GM11168 (cell line): ENCODE measurements at regions not wholly inside any gene's neighbourhood (a gene's known extent, or its start where the extent isn't known, plus 50 kb on each side); places are given as distances from the start of the nearest gene placed in this dataset.
"Not testable (repeated sequence)": the region's sequence is repeated elsewhere in the genome, so short reads cannot be mapped to it uniquely, and the experiment has no call there.

Source experiments
- in situ Hi-C: fragments of 300-500 bp; cut with MboI; formaldehyde crosslinking; loops from one replicate; pipeline ENCODE4 v1.12.0; 2022; ENCODE audit warnings: low sequenced_read_pairs; ENCODE audit not compliant: unreplicated experiment

DNA sequence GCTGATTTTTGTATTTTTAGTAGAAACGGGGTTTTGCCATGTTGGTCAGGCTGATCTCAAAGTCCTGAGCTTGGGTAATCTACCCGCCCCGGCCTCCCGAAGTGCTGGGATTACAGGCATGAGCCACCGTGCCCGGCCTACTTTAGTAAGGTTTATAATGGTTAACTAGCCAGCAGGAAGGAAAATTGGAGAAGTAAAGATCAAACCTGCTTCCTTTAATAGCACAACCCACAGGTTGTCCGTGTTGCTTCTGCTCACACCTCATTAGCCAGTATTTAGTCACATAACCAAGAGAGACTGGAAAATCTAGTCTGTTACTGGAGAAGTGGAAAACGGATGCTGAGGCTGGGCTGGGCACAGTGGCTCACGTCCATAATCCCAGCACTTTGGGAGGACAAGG lies 51.9 kb upstream of the TBL1XR1 start:
- in situ Hi-C loops, result no loop called here

DNA sequence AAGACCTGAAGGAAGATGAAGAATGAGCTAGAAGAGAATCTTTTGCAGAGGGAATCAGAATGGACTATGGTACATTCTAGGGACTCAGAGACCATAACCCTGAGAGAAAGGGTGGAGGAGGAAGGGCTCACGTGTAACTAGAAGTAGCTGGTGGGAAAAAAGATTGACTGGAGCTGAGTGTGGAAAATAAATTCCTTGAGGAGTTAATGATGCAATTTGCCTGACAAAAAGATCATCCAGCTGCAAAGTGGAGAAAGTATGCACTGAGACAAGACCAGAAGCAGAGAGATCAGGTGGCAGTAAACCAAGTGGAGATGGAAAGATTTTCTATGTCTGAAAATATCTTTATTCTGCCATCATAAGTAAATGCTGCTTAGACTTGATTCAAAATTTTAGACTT lies 52.9 kb upstream of the TBL1XR1 start:
- in situ Hi-C loops, result no loop called here

DNA sequence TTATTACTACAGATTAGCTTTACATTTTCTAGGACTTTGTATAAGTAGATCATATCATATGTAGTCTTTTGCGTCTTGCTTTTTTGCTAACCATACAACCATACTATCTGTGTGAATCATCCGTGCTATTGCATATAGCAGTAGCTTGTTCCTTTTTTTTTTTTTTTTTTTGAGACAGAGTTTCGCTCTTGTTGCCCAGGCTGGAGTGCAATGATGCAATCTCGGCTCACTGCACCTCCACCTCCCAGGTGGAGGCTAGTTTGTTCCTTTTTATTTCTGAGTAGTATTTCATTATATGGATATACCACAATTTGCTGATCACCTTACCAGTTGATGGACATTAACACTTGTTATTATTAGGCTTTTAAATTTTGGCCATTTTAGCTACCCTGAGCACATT lies 54.5 kb upstream of the TBL1XR1 start:
- in situ Hi-C loops, result no loop called here

DNA sequence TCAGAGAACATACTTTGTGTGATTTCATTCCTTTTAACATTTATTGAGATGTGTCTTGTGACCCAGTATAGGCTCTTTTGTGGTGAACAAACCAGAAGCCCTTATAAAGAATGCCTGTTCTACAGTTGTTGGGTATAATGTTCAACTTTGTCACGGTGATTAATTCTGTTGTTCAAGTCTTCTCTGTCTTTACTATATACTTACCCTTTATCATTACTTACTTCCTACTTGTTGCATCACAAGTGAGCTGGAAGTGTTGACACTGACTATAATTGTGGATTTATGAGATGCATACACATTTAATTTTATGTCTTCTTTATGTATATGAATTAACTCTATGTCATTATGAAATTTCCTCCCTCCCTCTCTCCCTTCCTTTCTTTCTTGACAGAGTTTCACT lies 59.7 kb upstream of the TBL1XR1 start:
- in situ Hi-C loops, result no loop called here

DNA sequence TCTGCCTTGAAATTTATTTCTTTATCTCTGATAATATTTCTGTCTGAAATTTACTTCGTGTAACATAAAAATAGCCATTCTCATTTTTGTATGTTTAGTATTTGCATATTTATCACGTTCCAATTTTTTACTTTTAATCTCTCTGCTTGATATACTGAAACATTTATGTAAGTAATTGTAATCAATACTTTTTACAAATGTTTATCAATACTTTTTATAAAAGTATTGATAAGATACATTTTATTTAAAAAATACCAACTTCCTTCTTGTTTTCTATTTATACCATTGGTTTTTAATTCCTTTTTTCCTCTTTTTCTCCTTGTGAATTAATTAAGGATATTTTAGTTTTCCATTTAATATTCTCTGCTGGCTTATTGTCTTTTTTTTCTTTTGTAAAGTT lies 60.3 kb upstream of the TBL1XR1 start:
- in situ Hi-C loops, result no loop called here

DNA sequence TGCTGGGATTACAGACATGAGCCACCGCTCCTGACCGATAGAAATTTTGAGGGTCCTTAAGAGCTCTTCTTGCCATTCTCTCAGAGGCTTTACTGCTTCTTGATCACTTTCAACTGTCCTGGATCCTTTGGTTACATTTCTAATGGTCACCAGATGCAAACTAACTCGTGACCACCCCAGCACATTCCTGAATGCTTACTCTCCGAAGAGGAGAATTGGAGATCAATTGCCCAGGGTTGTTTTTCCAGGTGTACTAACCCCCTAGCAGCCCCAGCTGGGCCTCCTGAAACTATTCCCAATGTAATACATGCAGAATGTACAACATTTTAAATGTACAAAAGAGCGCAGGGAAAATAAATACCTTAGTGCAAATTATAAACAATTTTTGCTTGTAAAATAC lies 65.1 kb upstream of the TBL1XR1 start:
- in situ Hi-C loops, result no loop called here

DNA sequence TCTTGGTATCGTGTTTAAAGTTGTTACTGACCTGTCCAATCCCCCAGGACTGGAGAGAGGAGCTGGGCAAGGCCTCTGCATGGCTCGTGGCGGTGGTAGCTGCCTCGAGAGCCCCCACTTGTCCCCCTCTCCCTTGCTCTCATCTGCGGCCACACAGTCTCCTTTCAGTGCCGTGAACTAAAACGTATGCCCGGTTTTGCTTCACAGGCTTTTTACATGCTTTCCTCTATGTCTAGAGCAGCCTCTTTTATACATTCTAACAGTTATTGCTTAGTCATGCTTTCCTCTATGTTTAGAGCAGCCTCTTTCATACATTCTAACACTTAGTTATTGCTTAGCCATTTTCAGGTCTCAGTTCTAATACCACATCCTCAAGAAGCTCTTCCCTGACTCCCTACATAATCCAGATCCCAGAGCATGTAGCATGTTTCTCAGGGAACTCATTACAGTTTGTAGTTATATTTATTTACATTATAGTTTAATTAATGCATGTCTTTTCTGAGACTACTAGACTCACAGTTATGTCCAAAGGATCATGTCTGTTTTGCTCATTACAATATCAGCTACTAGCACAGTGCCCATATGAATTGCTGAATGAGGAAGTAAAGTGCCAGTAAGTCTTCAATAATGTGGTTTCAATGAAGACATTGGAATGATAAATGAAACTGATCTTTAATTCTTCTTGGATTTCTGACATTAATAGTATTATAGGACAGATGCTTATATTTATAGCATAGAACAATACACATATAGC lies 66.5 kb upstream of the TBL1XR1 start:
- in situ Hi-C loops, result no loop called here

DNA sequence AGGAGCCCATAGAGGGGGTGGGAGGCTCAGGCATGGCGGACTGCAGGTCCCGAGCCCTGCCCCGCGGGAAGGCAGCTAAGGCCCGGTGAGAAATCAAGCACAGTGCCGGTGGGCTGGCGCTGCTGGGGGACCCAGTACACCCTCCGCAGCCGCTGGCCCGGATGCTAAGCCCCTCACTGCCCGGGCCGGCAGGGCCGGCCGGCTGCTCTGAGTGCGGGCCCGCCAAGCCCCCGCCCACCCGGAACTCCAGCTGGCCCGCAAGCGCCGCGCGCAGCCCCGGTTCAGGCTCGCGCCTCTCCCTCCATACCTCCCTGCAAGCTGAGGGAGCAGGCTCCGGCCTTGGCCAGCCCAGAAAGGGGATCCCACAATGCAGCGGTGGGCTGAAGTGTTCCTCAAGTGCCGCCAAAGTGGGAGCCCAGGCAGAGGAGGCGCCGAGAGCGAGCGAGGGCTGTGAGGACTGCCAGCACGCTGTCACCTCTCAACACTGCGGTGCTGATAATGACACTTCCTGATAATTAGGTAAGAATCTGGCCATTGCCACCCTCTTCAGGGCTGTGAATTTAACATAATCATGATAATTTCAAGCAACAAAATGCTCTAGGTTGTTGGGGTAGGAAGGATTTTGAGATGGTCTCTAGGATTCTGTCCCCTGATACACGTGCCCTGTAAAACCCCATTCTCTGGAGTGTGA lies 74.7 kb upstream of the TBL1XR1 start:
- in situ Hi-C loops, result not testable (repeated sequence)

DNA sequence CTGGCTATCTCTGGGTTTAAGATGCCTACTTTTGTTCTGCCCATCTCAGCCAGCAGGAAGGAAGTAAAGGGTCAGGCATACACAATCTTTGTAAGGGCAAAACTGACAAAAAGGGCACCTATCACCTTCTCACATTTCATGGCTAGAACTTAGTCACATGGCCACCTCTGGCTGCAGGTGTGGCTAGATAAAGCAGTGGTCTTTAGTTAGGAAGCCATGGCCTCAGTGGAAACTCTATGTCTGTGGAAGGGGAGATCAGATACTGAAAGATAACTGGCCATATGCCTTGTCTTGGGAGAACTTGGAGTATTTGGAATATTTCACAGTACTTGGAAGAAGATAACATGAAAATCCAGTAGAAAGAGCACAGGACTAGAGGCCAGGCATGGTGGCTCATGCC lies 80.7 kb upstream of the TBL1XR1 start:
- in situ Hi-C loops, result no loop called here

DNA sequence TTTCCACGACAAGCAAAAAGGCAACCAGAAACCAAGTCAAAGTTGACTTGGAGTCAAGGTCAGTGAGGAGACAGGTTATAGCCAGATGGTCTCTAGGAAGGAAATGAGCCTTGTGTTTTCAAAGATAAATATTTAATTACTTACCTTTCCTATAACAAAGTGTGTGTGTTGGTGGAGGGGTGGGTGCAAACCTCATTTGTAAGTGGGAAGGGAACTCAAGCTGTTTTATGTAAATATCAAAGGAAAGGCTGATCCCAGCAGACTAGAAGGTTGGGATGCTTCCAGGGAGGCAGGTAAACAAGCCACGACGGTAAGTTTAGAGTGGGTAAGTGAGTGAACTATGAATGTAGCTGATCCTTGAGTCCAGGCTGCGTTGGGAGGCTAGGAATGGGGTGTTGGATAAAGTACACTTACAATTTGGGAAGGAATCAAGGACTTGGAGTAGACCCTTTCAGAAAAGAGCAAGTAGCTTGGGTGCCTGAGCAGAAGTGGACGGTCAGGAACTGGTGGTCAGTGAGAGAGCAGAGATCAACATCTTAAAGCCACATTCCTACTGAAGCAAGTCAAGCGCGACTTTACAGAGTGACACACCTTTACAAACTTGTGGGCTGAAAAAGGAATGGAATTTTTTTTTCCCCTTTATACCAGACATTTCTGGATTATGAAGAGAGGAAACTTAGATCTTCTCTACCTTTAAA lies 82.0 kb upstream of the TBL1XR1 start:
- in situ Hi-C loops, result no loop called here

DNA sequence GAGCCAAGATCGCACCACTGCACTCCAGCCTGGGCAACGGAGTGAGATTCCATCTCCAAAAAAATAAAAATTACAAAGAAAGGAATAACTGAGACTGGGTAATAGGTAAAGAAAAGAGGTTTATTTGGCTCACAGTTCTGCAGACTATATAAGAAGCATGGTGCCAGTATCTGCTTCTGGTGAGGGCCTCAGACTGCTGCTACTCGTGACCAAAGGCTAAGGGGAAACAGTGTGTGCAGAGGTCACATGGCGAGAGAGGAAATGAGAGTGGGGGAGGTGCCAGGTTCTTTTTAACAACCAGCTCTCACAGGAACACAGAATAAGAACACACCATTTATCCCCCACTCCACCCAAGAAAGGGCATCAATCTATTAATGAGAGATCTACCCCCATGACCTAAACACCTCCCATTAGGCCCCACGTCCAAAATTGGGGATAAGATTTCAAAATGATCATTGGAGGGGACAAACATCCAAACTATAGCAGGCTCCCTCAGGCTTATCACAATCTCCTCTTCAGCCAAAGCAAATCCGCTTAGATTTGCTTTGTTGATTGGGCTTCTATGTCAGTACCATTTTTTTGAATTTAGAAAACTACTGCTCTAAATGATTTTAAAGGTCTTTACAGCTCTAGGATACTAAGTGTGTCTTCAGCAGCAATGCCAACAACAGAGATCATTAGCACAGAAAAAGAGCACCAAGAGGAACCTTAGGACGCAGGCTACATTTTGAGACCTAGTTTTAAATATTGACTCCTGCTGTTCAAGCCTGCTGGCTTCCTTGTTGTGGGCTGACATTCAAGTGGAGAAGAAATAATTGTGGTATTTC lies 84.2 kb upstream of the TBL1XR1 start:
- in situ Hi-C loops, result no loop called here

DNA sequence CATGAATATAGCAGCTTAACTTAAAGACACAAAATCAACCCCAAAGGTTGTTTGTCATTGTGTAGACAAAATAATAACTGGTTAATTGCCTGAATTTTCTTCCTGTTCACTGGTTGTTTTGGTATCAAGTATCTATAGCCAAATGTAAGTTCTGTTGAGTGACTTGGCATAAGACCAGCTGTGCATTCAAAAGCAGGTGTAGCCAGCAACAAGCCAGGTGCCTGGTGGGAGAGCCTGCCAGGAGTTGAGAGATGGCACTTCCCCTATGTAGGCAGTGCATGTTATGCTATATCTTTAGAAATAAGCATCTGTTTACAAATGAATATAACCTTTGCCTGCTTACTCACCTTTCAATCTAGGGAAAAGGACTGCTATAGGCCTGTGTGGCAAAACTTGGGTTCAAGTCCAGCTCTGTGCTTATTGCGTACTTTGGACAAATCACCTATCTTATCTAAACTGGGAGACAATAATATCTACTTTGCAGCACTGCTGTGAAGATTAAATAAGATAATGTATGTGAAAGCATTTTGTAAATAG lies 84.9 kb upstream of the TBL1XR1 start:
- in situ Hi-C loops, result no loop called here

DNA sequence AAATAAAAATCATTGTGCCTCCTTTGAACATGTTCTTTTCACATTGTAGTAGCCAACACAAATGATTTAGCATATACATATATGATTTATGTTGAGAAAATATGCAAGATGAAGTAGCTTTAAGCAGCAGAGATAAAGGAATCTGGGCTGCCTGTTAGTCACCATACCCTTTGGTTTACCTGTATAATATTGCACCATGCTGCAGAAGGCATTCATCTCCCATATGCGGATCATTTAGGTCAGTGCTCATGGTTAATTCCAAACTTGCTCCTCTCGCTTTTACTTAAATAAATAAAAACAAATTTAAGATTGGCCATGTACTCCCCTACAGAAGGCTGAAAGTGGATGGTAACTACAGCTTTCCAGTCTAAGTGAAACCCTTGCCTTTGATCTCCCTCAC lies 86.7 kb upstream of the TBL1XR1 start:
- in situ Hi-C loops, result no loop called here

DNA sequence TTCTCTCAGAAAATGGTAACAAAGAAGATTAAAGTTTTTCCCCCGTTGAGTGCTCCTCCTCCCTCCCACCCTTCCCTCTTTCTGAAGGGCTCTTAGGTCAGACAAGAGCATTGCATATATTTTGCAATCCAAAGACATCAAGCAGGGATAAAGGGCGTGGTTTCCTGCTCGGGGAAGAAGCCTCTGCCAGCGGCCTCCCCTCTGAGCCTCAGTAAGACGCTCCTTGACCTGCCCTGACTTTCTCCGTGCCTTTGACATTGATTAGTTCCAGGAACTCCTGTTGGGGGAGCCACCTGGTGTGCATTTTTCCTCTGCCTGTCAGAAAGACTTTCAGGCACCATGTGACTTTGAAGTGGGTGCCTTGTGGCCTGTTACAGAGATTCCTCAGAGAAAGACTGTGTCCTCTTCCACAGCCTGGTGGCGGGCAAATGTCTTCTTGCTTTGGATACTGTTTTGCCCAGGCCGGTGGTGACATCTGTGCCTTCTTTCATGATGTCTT lies 87.2 kb upstream of the TBL1XR1 start:
- in situ Hi-C loops, result no loop called here

DNA sequence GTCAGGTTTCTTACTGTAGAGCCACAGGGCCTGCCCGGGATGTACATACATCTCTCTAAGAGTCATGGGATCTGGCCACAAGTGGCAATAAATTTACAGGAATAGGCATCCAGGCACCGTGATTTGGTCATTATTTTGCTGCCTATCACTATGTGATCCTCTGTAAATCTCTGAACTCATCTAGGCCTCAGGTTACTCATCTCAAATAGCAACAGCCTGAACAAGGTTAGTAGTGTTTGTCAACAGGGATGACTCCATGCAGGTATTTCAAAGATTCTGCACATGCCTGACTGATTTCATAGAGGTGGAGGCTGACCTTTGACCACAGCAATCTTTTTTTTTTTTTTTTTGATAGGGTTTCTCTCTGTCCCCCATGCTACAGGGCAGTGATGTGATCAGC lies 88.8 kb upstream of the TBL1XR1 start:
- in situ Hi-C loops, result no loop called here

DNA sequence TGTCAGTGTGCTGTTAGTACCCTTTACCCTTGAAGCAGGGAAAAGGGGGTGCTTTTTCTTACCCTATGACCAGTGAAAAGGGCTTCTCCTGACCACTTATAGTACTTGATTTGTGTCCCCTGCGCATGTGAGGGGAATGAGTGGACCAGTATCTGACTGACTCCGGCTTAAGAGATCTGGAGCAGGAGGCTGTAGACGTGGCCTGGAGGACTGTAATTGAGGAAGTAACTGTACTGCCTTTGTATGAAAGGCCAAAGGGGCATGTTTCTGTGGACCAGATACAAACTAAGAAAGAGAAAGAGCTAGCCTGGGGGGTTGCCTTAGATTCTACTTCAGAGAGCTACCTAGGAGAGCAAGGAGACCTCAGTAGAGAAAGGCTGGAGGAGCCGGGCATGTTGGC lies 89.9 kb upstream of the TBL1XR1 start:
- in situ Hi-C loops, result no loop called here

DNA sequence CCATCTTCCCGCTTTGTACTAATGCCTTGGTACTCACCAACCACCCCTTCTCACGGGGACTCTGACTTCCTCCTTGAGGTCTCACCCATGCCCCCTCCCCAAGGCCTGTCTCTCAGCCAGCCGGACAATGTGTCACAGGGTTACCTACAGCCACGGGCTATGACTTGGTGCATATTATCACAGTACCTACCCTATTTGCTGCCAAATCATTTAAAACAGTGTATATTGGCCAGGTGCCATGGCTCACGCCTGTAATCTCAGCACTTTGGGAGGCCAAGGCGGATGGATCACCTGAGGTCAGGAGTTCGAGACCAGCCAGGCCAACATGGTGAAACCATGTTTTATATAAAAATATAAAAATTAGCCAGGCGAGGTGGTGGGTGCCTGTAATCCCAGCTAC lies 93.4 kb upstream of the TBL1XR1 start:
- in situ Hi-C loops, result no loop called here

DNA sequence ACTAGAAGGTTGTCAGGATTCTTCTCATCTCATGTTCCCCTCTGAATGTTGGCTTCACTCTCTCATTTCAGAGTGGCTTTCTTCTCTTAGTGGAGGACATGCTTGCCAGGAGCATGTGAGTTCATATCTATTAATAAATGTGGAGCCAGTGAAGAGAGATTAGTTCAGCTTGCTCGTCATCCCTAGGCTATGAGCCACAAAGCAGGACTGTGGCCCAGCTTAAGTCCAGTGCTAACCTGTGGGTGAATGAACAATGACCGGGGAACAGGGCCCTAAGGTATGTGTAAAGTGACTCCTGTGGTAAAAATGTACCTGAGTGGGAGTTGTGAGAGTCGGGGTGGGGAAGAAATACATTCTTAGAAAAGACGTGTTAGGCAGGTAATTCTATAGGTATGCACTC lies 96.9 kb upstream of the TBL1XR1 start:
- in situ Hi-C loops, result no loop called here

DNA sequence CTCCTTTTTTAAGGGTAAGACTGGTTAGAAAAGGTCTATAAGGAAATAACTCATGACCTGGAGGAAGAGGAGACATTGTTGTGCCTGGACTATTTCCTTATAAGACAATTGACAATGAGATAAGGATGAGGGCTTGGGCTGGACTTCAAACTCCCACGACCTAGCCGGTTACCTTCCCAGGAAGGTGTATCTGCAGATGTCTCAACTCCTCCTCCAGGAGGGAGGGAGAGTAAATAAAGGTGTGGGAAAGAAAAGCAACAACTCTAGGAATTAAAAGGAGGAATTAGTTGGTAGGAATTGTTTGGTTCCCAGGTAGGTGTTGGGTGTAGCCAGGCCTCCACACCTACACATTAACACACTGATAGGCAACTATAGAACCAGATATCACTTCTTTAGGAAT lies 97.8 kb upstream of the TBL1XR1 start:
- in situ Hi-C loops, result no loop called here

DNA sequence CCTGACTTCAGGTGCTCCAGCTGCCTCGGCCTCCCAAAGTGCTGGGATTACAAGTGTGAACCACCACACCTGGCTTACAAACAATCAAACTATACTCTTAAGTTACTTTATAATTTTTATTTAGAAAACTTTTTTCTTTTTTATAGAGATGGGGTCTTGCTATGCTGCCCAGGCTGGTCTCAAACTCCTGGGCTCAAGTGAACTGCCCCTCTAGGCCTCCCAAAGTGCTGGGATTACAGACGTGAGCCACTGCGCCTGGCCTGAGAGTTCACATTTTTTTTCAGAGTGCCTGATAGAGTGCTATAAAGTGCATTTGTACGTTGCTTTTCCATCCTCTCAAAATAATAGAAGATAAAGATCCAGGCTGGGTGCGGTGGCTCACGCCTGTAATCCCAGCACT lies 102.0 kb upstream of the TBL1XR1 start:
- in situ Hi-C loops, result no loop called here
